ENCODE measurements at regions not wholly inside any gene's neighbourhood (a gene's known extent, or its start where the extent isn't known, plus 50 kb on each side); places are given as distances from the start of the nearest gene placed in this dataset.
A peak's percentile ranks its signal among the peaks of the same experiment; 100 is the strongest.
"Not testable (repeated sequence)": the region's sequence is repeated elsewhere in the genome, so short reads cannot be mapped to it uniquely, and the experiment has no call there.

DNA sequence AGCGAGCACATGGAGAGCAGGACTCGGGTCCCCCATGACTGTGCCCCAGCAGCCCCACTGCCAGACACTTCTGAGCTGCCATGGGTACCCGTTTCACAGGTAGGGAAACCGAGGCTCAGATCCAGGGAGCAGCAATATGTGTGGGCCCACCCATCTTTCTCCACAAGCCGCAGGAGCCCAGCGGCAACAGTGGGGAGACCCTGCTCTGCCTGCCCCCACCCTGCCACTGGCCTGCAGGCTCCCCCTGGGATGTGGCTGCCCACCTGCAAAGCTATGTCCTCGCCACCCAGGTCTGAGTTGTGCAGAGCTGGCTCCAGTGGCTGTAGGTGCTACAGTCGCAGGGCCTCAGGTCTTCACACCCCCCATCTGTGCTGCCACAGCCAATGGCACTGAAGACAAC is 50.6 kb upstream of the C1QTNF9B start:
- no peak for DNase-seq (ENCODE audit: low read depth, low spot score)

DNA sequence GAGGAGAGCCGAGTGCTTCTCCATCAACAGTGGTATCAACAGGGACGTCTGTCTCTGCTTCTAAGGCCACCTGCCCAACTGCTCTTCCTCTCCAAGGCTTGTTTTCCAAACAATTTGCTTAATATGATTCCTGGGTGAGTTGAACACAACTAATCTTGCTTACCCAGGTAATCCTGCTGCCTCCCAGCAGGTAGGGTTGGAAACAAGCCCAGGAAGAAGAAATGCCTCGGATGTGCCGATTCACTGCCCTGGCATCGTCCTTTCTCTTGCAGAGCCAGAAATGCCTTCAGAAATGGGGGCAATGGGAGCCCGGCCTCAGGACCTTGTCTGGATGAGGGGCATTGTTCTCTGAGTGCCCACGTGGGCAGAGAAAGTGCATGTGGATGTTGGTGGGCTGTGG is 51.9 kb upstream of the C1QTNF9B start:
- DNase-seq (ENCODE audit: low read depth, low spot score) = no peak

DNA sequence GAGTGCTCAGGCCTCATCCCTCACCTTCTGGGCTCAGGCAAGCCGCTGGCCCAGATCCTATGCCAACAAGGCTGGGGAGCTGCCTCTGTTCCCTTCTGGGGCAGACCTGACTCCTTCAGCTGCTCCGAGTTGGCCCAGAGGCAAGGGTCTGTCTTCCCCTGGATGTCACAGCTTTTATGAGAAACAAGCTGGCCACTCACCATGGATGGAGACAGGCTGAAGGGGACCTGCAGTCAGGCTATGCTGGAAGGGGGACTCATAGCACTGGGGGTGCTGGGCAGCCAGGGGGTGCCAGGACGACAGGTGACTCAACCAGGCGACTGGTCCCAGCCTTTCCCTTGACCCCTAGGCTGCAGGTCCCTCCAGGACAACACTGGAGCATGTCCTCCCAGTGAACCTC is 52.4 kb upstream of the C1QTNF9B start:
- DNase-seq (ENCODE audit: low read depth, low spot score) = no peak

DNA sequence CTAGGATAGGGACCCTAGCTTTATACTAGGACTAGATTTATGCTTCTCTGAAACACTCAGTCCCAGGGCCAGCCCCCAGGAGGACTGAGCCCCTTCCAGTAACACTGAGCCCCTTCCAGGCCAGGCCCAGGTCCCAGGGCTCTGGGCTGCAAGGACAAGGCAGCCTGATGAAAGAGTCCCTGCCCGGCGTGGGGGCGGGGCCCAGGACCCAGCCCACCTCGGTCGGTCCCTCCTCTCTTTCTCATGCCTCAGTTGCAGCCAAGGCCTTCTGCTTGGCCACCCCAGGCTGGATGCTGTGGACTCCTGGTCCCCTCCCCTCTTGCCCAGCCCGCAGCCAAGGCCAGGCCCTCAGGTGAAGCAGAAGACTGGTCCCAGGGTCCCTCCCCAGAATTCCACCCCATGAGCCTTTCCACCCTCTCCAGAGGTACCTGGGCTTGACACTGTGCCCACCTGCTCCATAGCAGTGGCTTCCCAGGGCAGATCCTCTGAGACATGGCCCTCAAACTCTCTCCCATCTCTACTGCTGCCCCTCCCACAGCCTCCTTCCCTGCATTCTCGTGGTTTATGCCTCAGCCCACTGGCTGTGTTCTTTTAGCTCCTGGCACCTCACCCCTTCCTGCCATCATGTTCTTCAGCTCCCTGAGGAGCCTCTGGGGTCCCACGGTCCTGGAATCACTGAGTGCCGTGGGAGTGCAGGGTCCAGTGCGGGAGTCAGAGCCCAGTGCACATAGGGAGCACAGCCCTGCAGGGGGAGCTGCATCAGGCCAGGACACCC is 53.6 kb upstream of the C1QTNF9B start:
- DNase-seq (ENCODE audit: low read depth, low spot score) = no peak

DNA sequence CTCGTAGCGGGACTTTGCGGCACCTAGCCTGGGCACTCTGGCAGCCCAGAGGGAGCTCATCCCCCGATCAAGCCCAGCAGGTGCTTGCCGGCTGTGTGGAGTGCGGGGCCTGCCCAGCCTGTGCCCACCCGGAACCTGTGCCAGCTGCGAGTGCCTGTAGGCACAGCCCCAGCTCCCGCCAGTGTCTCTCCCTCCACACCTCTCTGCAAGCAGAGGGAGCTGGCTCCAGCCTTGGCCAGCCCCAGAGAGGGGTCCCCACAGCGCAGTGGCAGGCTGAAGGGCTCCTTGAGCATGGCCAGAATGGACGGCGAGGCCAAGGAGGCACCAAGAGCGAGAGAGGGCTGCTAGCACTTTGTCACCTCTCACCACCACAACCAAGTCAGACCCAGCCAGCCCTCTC is 55.5 kb upstream of the C1QTNF9B start:
- DNase-seq (ENCODE audit: low read depth, low spot score) = no peak

DNA sequence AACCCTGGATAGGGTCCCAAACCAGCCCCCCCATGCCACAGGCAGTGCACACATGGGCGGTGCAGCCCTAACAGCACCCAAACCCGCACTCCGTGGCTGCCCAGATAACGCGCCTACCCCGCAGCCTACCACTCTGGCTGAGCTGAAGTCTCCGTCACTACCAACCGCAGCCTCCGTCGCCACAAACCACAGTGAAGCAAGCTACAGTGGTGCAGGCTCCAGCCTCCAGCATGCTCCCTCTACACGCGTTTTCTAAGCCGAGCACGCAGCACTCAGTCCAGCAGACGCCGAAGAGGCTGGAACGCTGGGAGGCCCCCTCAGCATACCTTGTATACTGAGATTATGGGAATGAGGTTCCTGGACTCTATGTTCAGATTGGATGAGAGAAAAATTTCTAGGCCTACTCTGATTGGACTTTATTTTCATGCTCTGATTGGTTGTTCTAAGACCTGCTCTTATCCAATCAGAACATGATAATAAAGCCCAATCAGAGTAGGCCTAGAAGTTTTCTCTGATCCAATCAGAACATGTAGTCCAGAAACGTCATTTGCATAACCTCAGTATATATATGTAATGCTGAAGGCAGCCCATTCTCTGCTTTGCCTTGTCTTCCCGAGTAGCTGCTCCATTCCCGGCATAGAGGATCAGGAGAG is 56.7 kb upstream of the C1QTNF9B start:
- DNase-seq (ENCODE audit: low read depth, low spot score) = no peak

DNA sequence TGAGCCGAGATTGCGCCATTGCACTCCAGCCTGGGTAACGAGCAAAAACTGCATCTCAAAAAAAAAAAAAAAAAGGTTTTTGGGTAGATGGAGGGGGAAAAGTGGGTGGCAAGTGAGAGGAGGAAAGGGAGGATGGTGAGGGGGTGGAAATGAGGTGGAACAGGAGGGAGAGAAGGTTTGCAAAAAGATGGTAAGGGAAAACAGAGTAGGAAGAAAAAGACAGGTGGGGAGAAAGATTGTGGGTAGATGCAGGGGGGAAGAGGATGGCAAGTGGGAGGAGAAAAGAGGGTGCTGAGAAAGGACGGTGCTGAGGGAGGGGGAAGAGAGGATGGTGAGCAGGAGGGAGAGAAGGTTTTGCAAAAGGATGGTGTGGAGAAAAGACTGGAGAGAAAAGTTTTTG is 57.8 kb upstream of the C1QTNF9B start:
- no peak for DNase-seq (ENCODE audit: low read depth, low spot score)

DNA sequence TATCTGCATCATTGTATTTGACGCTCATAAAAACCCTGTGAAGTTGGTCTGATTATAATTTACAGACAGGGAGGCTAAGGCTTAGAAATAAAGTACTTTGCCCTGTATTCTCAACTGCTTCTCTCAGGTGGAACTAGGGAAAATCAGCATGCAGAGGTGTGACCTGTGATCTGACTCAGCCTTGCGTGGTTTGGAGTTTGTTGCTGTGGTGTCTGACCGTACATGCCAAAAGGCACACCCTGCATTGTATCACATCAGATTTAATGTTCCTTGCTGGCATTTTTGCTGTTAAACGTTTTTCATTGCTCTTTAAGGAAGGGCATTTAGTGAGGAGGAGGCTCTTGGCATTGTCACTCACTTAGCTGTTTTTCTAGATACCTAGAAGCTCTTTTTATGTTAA is 58.8 kb upstream of the C1QTNF9B start:
- no peak for DNase-seq (ENCODE audit: low read depth, low spot score)

DNA sequence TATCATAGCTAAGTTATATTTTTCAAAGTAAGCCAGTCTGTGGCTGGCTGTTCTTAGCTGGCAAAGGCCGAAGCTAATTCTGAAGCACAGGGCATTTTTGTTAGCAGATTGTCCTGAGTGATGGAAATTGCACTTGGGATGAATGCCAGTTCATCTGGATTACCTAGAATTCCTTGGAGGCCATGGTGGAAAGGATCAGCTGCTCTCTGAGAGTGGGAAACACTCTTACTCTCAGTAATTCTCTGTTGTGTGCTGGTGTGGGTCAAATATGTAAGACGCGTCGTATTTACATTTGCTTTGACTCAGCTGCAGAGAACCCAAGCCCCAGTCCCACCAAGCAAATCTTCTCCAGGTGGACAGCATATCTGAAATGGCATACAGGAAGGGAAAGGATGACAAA is 60.7 kb upstream of the C1QTNF9B start:
- DNase-seq (ENCODE audit: low read depth, low spot score) = no peak

DNA sequence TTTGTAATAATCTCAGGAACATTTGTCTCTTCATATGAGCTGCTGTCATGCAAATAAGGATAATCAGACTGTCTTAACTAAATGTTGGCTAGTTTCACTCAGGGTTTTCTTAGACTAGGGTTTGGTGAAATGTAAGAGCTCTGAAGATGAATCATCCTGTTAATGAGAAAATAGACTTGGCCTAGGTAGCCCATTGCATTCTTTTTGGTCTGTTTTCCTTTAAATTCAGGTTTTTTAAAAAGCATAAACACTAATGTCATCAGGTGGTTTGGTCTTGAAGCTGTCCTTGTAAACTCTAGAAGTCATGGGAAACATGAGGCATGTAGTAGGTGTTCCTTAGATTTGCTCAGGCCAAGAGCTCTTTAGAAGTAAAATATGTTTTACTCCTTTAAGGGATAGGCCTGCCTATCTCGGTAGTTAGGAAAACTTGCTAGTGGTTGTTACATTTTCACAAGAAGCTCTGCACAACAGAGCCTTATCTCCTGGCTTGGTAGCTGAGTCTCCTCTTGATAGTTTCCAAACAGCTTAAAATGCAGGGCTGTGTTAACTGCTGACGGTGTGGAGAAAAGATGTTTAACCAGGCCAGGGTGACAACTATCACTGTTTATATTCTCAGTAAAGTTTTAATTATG is 62.0 kb upstream of the C1QTNF9B start:
- no peak for DNase-seq (ENCODE audit: low read depth, low spot score)

DNA sequence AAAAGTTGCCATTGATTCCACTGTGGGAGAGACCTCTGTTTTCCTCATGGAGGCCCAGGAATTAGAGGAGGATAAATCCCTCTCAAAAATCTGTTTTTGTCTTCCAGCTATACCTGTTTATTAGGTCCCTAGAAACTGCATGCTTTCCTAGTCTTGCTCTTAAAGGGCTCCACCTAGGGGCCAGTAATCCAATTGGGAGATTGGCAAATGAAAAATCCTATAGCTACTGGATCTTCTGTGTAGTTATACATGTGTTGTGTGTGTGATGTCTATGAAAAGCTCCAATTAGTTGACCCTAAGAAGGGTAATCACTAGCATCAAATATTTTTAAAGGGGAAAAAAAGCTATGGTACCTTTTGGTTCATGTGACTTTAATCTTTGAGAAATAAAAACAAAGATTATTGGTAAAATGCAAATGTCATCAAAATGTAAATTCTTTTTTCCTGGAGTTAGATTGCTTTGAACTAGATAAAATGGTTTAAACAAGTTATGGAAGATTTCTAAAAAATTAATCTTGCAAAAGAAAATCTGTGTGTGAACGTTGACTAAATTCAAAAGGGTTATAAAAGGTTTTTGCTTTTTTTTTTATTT is 63.4 kb upstream of the C1QTNF9B start:
- DNase-seq (ENCODE audit: low read depth, low spot score) = no peak

DNA sequence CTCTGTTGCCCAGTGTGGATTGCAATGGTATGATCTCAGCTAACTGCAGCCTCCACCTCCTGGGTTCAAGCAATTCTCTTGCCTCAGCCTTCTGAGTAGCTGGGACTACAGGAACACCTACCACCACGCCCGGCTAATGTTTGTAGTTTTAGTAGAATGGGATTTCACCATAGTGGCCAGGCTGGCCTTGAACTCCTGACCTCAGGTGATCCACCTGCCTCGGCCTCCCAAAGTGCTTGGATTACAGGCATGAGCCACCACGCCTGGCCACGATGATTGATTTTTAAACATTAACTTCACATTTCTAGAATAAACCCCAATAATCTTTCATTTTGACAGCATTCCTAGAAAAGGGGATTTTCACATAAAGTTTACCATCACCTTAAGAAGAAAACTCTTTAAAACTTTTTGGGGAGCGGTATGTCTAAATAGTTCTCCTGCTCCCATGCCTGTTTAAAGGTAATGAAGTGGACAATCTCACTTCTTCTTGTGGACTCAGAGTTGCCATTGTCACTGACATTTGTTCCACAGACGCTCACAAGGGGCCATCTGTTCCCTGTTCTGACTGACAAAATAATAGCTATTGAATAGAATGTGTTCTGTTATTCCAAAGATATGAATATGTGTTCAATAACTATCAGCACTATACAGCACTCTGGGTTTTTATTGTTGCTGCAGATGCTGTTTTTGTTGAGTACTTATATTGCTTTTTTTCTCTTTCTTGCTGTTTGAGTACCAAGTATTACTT is 66.1 kb upstream of the C1QTNF9B start:
- no peak for DNase-seq (ENCODE audit: low read depth, low spot score)

DNA sequence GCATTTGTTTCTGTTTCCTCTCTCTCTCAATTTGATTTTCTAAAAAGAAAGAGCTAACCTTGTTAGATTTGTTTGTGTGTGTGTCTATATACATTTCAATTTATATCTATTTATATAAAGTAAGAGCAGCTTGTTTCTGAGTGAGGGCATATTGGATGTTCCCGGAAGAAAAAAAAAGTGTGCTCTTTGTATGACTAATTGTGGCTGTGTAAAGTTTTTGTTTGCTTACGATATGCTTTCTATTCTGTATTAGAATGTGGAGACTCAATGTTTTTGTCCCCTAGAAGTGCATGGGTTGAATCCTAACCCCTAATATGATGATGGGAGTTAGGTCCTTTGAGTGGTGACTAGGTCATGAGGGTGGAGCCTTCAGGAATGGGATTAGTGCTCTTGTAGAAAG is 66.6 kb upstream of the C1QTNF9B start:
- DNase-seq (ENCODE audit: low read depth, low spot score) = no peak

DNA sequence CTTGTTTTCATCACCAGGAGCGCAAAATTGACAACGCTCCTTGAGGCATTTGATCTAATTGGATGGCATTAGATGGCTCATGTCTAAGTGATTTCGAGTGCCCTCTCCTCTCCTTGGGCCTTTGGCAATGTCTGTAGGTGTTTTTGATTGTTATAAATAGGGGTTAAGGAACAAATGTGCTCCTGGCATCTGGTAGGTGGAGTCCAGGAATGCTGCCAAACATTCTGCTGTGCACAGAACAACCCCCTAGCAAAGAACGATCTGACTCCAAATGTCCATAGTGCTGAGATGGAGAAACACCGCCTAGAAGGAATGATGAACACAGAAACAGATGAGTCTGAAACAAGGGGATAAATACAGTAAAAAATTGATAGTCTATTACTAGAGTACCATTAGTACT is 68.0 kb upstream of the C1QTNF9B start:
- no peak for DNase-seq (ENCODE audit: low read depth, low spot score)

DNA sequence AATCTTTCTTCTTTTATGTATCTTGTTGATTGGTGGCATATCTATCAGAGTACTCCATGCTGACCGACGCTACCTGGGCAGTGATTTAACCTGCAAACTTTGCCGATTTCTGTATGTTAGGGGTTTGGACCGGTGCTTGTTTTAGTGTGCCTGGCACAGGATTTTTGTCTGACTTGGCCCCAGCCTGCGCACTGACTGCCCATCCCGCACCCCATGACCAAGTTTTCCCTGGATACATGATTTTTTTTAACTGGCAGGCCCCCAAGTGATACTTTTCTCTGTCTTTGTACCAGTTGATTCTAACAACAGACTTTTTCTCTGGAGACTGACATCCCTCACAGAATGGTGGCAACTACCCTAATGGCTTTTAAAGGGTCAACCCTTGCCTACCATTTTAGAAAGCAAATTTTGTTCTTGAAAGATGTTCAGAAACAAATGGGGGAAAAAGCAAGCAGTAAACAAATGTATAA is 69.0 kb upstream of the C1QTNF9B start:
- no peak for DNase-seq (ENCODE audit: low read depth, low spot score)

DNA sequence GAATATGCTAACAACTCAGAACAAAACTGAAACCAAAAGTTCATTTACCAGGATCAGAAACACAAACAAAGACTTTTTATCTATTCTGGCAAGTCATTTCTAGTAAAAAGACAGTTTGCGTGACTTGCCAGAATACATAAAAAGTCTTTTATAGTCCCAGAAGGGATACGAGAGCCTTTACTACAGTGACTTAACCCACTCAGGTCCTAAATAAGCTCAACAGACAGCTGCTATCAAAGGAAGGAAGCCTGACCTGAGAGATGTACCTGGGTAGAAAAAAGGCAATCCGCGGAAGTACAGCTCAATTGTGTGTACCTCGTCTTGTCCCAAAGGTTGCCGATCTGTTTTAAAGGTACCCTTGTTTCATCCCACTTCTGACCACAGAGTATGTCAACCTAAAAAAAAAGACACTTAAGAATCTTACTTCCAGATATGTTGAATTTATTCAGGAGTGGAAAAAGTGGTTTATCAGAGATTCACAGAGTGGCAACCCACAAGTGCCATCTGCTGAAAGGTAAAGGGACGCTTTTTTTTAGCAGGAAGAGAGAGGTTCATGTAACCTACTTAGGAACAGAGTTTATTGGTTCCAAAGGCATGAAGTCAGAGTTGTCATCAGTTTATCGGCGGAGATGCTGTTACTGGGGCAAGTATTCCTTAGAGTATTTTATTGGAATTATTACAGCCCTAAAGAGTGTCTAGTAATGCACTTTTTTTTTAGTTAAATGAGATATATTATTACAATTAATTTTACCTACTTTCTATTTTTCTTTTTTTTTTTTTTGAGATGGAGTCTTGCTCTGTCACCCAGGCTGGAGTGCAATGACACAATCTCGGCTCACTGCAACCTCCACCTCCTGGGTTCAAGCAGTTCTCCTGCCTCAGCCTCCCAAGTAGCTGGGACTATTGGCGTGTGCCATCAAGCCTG is 69.7 kb upstream of the C1QTNF9B start:
- no peak for DNase-seq (ENCODE audit: low read depth, low spot score)

DNA sequence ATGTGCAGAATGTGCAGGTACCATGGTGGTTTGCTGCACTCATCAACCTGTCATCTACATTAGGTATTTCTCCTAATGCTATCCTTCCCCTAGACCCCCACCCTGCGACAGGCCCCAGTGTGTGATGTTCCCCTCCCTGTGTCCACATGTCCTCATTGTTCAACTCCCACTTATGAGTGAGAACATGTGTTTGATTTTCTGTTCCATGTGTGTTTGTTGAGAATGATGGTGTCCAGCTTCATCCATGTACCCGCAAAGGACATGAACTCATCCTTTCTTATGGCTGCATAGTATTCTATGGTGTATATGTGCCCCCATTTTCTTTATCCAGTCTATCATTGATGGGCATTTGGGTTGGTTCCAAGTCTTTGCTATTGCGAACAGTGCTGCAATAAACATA is 70.5 kb upstream of the C1QTNF9B start:
- not testable (repeated sequence) for DNase-seq (ENCODE audit: low read depth, low spot score)

DNA sequence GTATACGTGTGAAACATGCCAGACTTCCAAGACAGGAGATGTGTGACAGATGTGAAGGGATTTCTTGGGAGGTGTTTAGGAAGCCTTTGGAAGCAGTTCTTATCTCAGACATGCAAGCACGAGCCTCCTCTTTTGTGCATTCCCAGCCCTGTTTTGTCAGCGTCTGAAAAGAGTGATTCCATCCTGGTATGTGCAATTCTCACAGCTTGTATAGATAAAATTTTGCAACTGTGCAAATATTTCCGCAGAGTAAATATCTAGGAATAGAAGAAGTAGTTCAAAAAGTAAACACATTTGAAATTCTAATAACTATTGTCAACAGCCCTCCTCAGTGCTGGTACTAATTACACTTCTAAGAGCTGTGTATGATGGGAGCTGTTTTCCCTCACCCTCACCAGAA is 72.3 kb upstream of the C1QTNF9B start:
- DNase-seq (ENCODE audit: low read depth, low spot score) = no peak

DNA sequence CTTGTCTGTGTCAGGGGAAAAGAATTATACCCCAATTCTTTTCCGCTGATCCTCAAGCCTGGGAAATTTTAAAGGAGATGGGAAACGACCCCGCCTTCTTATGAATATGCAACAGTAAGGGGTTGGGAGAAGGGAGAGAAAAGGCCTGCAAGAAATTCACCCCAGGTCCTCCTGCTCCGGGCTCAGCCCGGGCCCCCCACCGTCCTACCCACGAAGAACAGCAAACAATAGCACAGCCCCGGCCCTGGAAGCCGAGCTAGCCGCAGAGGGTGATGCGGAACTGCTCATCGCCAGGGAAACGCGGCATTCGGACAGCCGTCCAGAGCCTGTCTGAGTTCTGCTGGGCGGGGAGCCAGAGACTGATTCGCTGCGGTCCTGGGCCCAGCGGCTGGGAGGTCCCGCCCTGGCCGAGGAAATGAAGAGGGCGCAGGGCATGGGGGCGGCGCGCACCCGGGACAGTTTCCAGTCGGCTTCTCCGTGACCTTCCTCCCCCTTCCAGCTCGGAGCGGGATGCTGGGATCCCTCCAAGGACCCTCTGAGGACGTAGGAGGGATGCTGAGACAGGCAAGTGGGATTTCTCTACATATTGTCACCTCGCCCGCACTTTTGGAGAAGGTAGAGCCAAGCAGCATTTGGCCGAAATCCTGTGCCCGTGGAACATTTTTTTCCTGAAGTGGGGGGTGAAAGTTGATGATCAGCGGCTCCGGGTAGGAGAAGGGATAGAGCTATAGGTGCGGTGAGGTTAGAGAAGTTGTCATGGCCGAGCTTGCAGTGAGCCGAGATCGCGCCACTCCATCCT is 82.3 kb upstream of the C1QTNF9B start:
- DNase-seq (ENCODE audit: low read depth, low spot score) = no peak

DNA sequence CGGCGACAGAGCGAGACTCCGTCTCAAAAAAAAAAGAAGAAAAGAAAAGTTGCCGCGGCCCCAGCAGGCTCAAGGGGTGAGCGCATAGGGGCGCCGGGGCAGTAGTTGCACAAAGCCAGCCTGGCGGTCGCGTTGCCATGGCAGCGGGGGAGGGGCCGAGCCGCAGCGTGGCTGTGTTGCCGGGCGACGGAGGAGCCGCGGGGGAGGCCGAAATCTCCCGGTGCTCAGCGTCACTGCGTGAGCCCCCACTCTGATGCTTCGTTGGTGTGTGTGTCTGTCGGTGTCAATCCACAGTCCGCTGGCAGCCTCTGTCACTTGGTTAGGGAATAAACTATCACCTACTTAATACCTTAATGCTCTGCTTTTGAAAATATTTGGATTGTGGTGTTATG is 82.9 kb upstream of the C1QTNF9B start:
- DNase-seq (ENCODE audit: low read depth, low spot score) = peak; percentile 74

All from activated naive CD8-positive, alpha-beta T cell treated with anti-CD3 and anti-CD28 coated beads, Interleukin-2, amount 50 U/mL, for 16 hours (primary cell).